ENCODE measurements at regions not wholly inside any gene's neighbourhood (a gene's known extent, or its start where the extent isn't known, plus 50 kb on each side); places are given as distances from the start of the nearest gene placed in this dataset.

- no peak for TF ChIP-seq CTCF (conservative IDR thresholded peaks at IDR 0.05)
These were observed 130.5 kb downstream of the MED15 start for GRCh38 chr22:20637750-20638506.

More at GRCh38 chr22:20637750-20638506, 130.5 kb downstream of the MED15 start:
- Histone ChIP-seq H4K91ac (ENCODE audit: insufficient read length, low read depth, low read length) (no peak overlapping the region), H4K20me1 (ENCODE audit: control insufficient read depth, insufficient read depth, insufficient read length) (no peaks in the 10 kb centered on the region), H3K18ac (ENCODE audit: insufficient read length, low read depth, low read length) (no peak overlapping the region), H3K27me3 (ENCODE audit: insufficient read depth, low read length) (no peaks in the 10 kb centered on the region), H2BK120ac (ENCODE audit: low read depth, low read length, poor library complexity, severe bottlenecking) (no peak overlapping the region), H2BK5ac (ENCODE audit: insufficient read length, low read length) (no peak overlapping the region), H2AK5ac (ENCODE audit: insufficient read length, low read length) (no peak overlapping the region), H4K8ac (replicated peaks; ENCODE audit: insufficient read length, low read depth, low read length) (no peak overlapping the region), H3T11ph (ENCODE audit: low read length) (no peak overlapping the region), H3K79me2 (ENCODE audit: insufficient read depth, low read length) (no peaks in the 10 kb centered on the region), H2BK15ac (ENCODE audit: low read depth, low read length) (no peak overlapping the region), H3K79me1 (ENCODE audit: insufficient read depth, low read depth, low read length, poor library complexity, severe bottlenecking) (no peaks in the 10 kb centered on the region), H3K56ac (ENCODE audit: insufficient read length, low read depth, low read length) (no peak overlapping the region), H3K27ac (ENCODE audit: insufficient read length, low read depth, low read length) (no peak overlapping the region), H3K4me1 (ENCODE audit: insufficient read depth, low read length) (no peaks in the 10 kb centered on the region), H4K5ac (ENCODE audit: insufficient read length, low read depth, low read length) (no peak overlapping the region), H3K14ac (ENCODE audit: insufficient read depth, low read length) (no peak overlapping the region), H2BK20ac (ENCODE audit: low read depth, low read length, poor library complexity, severe bottlenecking) (no peak overlapping the region), H3K9me3 (ENCODE audit: control insufficient read depth, low read depth, low read length) (no peaks in the 10 kb centered on the region), H2BK12ac (ENCODE audit: insufficient read length, low read depth, low read length) (no peak overlapping the region), H3K4me2 (ENCODE audit: insufficient read depth, insufficient read length, low read length) (no peak overlapping the region), H2AFZ (ENCODE audit: low read length) (no peak overlapping the region), H3K23me2 (ENCODE audit: insufficient read length, low read depth, low read length, poor library complexity, severe bottlenecking) (no peaks in the 10 kb centered on the region), H3K4ac (ENCODE audit: low read depth, low read length) (no peak overlapping the region), H3K23ac (ENCODE audit: insufficient read length, low read depth, low read length) (no peak overlapping the region), H3K9ac (ENCODE audit: extremely low read depth, insufficient read length, low read length) (no peak overlapping the region)
- Mint-ChIP-seq H3K4me3 (no peak overlapping the region), H3K36me3 (ENCODE audit: insufficient read depth in 1 of 3, low read depth in 3 of 3) (no peaks in the 10 kb centered on the region; a peak in 1 of 7 replicates), H3K27ac (no peak overlapping the region), H3K9me3 (peaks cover 0 to 5% of the 10 kb centered on the region in 2 experiments; a peak in 3 of 5 replicates), H3K27me3 (ENCODE audit: low read depth) (peaks cover 2% of the 10 kb centered on the region; the same call in 1 of the 2 replicates), H3K4me1 (peaks cover under 1 to 8% of the 10 kb centered on the region in 2 experiments; a peak in 3 of 4 replicates)
- DNase-seq: no peak
- no CpG with 5 or more reads among the region's 7 CpGs for WGBS (ENCODE audit: extremely low coverage, insufficient read length, low lambda C conversion rate)

Measured in H9 (cell line).